ENCODE measurements at regions not wholly inside any gene's neighbourhood (a gene's known extent, or its start where the extent isn't known, plus 50 kb on each side); places are given as distances from the start of the nearest gene placed in this dataset.
"Not testable (repeated sequence)": the region's sequence is repeated elsewhere in the genome, so short reads cannot be mapped to it uniquely, and the experiment has no call there.

GRCh38 chr9:115815786-115816185 lies 337.8 kb upstream of the PAPPA start:
- DNase-seq, result no peak

DNA sequence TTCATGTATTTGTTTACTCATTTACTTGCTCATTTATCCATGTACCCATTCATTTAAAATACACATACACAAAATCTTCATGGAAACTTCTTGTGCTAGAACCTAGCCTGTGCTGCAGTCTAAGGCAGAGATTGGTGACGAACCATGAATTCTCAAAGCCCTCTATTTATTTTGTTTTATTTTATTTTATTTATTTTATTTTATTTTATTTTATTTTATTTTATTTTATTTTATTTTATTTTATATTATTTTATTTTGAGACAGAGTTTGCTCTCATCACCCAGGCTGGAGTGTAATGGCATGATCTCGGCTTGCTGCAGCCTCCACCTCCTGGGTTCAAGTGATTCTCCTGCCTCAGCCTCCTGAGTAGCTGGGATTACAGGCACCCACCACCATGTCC lies 334.9 kb upstream of the PAPPA start:
- not testable (repeated sequence) for DNase-seq

GRCh38 chr9:115832031-115832430 lies 321.6 kb upstream of the PAPPA start:
- DNase-seq, result no peak

DNA sequence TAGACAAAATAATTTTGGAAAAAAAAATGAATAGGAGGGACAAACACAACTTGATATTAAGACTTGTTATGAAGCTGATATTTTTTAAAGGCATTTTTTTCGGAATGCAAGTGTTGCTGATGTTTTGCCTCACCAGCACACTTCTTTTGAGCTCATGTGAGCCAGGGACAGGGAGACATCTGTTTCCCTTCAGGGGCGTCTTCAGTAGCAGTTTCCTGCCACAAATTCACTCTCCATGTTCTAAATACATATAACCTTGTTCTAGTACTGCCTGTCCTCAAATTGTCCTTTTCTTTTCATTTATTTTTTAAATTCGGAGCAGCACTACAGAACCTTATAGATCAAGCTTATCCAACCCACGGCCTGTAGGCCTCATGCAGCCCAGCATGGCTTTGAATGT lies 316.0 kb upstream of the PAPPA start:
- no peak for DNase-seq

DNA sequence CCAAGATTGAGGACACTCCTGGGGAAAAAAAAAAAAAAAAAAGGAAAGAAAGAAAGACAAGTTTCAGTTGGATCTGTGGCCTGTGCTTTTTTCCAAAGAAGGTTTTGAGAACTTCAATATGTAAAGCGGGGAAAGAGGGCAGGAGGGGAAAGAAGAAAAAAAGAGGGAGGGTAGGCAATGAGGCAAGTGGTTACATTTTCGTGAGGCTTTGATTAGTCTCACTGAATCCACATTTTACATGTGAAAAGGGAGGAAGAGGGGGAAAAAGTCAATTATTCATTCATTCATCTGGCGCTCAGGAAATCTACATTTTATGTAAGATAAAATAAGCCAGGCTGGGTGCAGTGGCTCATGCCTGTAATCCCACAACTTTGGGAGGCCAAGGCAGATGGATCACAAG lies 315.2 kb upstream of the PAPPA start:
- no peak for DNase-seq

DNA sequence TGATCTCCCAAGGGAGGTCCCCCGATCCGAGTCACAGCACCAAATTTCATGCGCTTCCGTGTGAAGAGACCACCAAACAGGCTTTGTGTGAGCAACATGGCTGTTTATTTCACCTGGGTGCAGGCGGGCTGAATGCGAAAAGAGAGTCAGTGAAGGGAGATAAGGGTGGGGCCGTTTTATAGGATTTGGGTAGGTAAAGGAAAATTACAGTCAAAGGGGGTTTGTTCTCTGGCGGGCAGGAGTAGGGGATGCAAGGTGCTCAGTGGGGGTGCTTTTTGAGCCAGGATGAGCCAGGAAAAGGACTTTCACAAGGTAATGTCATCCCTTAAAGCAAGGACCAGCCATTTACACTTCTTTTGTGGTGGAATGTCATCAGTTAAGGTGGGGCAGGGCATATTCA lies 309.2 kb upstream of the PAPPA start:
- not testable (repeated sequence) for DNase-seq

GRCh38 chr9:115845648-115846312 lies 307.8 kb upstream of the PAPPA start:
- DNase-seq, result no peak

DNA sequence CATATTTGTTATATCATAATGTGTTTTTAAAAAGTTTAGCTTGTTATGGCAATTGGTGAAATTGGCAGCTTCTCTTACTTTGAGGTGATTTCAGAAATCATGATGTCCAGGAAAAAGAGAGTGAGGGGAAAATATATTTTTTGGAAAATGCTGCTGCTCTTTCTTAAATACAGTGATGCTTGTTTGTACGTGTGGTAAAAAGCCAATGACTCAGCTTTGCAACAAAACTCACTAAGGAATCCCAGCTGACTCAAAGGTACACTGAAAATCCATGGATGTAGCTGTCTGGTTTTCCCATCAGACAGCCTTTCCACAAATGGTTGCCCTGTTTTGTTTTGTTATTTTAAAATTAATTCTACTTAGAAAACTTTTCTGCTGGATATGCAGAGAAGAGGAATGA lies 306.4 kb upstream of the PAPPA start:
- DNase-seq, result no peak

GRCh38 chr9:115849679-115850412 lies 303.7 kb upstream of the PAPPA start:
- no peak for DNase-seq

GRCh38 chr9:115850548-115851304 lies 302.9 kb upstream of the PAPPA start:
- DNase-seq, result no peak

- no peak for DNase-seq
Observed at GRCh38 chr9:115855458-115856133, 298.0 kb upstream of the PAPPA start.

DNA sequence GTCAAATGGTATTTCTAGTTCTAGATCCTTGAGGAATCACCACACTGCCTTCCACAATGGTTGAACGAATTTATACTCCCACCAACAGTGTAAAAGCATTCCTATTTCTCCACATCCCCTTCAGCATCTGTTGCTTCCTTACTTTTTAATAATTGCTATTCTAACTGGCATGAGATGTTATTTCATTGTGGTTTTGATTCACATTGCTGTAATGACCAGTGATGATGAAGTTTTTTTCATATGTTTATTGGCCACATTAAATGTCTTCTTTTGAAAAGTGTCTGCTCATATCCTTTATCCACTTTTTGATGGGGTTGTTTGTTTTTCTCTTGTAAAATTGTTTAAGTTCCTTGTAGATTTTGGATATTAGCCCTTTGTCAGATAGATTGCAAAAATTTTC lies 295.2 kb upstream of the PAPPA start:
- not testable (repeated sequence) for DNase-seq

GRCh38 chr9:115862021-115862420 lies 291.6 kb upstream of the PAPPA start:
- no peak for DNase-seq

- no peak for DNase-seq
Observed at GRCh38 chr9:115864581-115864980, 289.0 kb upstream of the PAPPA start.

DNA sequence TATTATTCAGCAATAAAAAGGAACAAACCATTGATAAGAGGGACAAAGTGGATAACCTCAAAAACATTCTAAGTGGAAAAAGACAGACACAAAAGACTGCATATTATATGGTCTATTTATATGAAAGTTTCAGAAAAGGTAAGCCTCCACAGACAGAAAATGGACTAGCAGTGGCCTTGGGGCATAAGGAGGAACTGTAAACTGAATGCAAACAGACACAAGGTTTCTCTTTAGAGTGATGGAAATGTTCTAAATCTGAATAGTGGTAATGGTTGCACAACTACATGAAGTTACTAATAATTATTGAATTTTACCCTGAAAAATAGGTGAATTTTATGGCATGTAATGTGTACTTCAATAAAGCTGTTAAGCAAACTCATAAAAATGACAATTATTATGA lies 286.3 kb upstream of the PAPPA start:
- DNase-seq, result no peak

GRCh38 chr9:115877852-115878438 lies 275.6 kb upstream of the PAPPA start:
- DNase-seq, result no peak

DNA sequence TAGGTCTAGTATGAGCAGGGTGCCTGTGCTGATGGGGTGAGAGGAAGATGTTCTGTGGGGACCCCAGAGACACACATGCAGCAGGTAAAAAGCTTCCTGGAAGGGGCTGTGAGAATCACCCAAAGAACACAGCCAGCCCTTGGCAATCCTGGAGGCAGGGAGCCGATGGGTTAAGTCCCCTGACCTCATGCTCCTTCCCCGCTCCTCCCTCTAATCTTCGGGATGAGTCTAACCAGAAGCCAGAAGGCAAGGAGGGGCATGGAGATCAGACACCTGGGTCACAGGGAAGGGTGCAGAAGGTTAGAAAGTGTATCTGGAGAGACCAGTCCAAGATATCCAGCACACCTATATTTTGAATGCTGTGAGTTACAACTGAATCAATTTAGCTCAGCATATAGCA lies 274.1 kb upstream of the PAPPA start:
- no peak for DNase-seq

- no peak for DNase-seq
Observed at GRCh38 chr9:115880221-115880885, 273.2 kb upstream of the PAPPA start.

DNA sequence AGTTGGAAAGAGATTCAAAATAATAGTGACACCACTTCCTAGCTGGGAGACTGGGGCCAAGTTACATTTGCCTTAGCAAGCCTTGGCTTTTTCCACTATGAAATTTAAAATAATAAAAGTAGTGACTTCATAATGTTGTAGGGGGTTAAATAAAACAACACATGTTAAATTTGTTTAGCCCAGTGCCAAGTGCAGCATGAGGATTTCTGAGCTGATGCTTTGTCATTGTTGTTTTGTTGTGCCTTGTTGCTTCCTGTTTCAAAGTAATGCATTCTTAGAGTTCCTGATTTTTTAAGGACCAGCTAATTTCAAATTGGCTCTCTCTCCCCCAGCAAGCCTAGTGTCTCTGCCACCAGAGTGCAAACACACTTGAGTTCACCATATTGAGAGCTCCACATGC lies 270.7 kb upstream of the PAPPA start:
- no peak for DNase-seq

DNA sequence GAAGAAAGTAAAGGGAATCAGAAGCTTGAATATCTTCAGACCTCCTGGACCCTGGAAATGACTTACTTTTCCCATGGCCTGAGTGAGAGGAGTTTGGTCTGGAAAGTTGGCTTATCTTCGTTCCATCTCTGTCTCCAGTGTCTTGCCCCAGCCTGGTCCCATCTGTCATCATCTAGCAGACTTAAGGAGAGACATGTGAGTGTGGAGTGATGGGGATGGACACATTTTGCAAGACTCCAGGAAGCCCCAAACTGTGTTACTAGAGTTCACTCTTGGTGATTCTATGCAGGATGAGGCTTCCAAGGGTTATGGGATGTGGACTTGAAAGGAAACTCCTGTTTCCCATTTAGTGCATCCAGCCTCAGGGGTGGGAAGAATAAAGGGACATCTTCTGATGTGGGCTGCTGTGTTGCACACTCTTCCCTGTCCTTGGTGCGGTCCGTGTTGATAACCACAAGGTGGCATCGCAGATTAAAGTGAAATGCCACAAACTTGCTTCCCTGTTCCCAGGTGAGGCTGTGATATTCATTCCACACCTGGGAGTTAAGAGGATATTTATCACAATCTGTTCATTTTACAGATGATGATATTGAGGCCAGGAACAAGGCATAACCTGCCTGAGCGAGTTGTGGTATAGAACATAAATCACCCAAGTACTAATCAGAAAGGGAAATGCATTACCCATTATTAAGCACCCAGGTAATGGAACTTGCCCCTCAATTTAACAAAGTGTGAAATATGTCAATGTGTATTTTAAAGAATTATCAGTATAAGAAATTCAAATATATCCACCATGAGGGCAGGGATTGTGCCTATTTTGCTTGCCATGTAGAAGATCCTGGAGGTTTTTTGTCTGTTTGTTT lies 269.9 kb upstream of the PAPPA start:
- DNase-seq, result no peak

DNA sequence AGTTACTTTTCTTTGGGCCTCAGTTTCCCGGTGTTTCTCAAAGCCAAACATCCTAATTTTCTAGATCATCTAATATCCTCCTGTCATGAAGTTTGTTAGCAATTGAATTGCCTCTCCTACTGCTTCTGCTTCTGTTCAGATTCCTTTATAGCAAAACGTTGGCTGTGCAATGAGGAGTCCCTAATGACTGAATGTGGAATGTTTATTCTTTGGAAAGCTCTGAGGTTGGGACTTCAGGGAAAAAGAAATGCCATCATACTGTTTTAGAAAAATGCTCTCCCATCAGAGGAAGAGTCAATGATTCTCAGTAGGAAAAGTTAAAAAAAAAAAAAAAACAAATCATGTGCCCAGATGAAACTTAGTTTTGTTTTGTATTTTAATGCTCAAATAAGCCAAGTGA lies 268.7 kb upstream of the PAPPA start:
- no peak for DNase-seq
